HUES6 (cell line): ENCODE measurements at regions not wholly inside any gene's neighbourhood (a gene's known extent, or its start where the extent isn't known, plus 50 kb on each side); places are given as distances from the start of the nearest gene placed in this dataset.

Experiments
- H3K27ac ChIP-seq: 2 replicates; pipeline ENCODE4 v1.7.0; 2013; ENCODE audit warnings: low read depth, mild to moderate bottlenecking, low read length, inconsistent platforms
- H3K27me3 ChIP-seq: 2 replicates; pipeline ENCODE4 v1.6.1; 2013; ENCODE audit warnings: low read length; ENCODE audit not compliant: control insufficient read depth, insufficient read depth
- H3K36me3 ChIP-seq: 2 replicates; pipeline ENCODE4 v1.6.1; 2013; ENCODE audit warnings: low read length; ENCODE audit not compliant: control insufficient read depth, insufficient read depth
- H3K4me1 ChIP-seq: 2 replicates; pipeline ENCODE4 v1.6.1; 2013; ENCODE audit warnings: low read length; ENCODE audit not compliant: control insufficient read depth, insufficient read depth
- H3K4me3 ChIP-seq: 2 replicates; pipeline ENCODE4 v1.5.1; 2013; ENCODE audit warnings: low read depth, low read length
- H3K9ac ChIP-seq: one replicate; pipeline ENCODE4 v1.6.1; 2013; ENCODE audit warnings: mild to moderate bottlenecking, low read length
- H3K9me3 ChIP-seq: 2 replicates; pipeline ENCODE4 v1.6.1; 2013; ENCODE audit warnings: low read depth, low read length; ENCODE audit not compliant: control insufficient read depth, insufficient read depth

DNA sequence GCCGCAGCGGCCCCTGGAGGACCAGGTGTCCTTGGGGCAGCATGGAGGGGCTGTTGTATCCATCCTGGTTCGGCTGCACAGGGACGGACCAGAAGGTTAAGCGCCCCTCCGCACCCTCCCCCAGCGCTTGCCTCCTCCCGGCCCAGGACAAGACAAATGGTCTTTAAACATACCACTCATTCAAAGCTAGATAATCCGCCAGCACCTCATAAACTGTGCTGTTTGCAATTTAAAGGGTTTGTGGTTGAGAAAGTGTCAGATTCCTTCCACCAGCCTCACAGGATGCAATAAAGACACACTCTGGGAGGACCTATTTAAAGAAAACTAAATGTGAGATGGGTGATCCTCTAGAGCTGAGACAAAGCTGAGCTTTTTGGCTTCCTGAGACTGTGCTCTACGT, 426.2 kb upstream of the EEF2KMT start:
- no peaks in the 10 kb centered on the region for H3K9me3 ChIP-seq
- no peak overlapping the region for H3K9ac ChIP-seq
- H3K36me3 ChIP-seq: no peaks in the 10 kb centered on the region
- no peak overlapping the region for H3K4me3 ChIP-seq
- H3K27me3 ChIP-seq: peaks cover 7% of the 10 kb centered on the region; the same call in 1 of the 2 replicates
- H3K27ac ChIP-seq: no peak overlapping the region
- peaks cover 8% of the 10 kb centered on the region for H3K4me1 ChIP-seq

DNA sequence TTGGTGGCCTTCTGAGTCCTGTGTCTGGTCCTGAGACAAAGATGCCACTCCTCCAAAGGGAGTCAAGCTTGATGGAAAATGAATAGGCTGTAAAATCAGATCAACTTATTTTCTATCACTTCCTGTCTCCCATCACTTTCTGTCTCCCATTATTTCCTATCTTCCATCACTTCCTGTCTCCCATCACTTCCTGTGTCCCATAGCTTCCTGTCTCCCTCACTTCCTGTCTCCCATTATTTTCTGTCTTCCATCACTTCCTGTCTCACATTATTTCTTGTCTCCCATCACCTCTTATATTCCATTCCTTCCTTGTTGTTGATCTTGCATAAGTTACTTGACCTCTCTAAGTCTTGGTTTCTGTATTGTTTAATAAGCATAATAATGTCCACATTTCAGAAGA, 418.5 kb upstream of the EEF2KMT start:
- Histone ChIP-seq H3K27ac (no peak overlapping the region), H3K4me3 (no peak overlapping the region), H3K9me3 (peaks cover 6% of the 10 kb centered on the region), H3K27me3 (peaks cover 11% of the 10 kb centered on the region; the same call in 1 of the 2 replicates), H3K36me3 (no peaks in the 10 kb centered on the region), H3K4me1 (0 out of 2 replicates have a peak, but pooled peaks cover under 1% of the 10 kb centered on the region), H3K9ac (no peak overlapping the region)

DNA sequence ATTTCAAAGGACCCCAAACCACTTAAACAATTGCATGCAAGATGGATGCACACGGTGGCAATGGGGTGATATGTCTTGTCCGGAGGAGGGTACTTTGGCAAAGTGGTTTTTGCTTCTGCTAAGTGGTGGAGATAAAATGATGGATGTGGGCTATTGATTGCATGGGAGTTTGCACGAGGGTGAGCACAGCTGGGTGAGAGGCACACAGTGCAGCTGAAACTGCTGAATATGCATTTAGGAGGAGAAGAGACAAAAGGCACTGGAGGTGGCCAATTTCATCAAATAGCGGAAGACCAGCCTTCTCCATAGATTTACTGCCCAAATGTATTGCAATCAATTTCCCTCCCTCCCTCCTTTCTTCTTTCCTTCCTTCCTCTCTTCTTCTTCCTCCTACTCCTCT, 414.4 kb upstream of the EEF2KMT start:
- Histone ChIP-seq H3K4me1 (0 out of 2 replicates have a peak, but pooled peaks cover 6% of the 10 kb centered on the region), H3K36me3 (no peaks in the 10 kb centered on the region), H3K9ac (no peak overlapping the region)

DNA sequence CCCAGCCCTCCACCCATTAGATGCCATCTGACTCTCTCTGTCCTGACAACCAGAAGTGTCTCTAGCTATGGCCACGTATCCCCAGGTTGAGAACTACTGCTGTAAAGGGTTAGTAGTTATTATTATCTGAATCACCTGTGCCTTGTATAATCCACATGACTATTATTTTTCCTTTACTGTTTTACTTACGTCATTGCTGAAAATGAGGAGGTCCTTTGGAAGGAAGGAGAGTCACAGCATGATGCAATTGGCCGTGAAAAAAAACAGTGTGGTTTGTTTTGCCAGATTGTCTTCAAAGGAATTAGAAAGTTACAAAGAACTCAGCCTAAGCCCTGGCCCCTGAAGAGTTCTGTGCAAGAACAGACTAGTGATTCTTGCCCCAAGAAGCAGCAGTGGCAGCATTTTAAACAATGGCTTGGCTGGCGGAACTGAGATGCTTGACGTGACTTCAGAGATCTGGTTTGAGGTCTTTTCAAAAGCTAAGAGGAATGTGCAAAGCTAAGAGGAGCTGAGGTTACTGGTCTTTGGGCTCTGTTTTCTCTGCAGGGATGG, 413.3 kb upstream of the EEF2KMT start:
- Histone ChIP-seq H3K27me3 (peaks cover 9% of the 10 kb centered on the region), H3K27ac (no peak overlapping the region), H3K9me3 (peaks cover 2% of the 10 kb centered on the region), H3K9ac (no peak overlapping the region), H3K36me3 (no peaks in the 10 kb centered on the region), H3K4me3 (no peak overlapping the region), H3K4me1 (0 out of 2 replicates have a peak, but pooled peaks cover 6% of the 10 kb centered on the region)

More for the DNA sequence above, 414.4 kb upstream of the EEF2KMT start:
- no peak overlapping the region for H3K4me3 ChIP-seq
- H3K27ac ChIP-seq: no peak overlapping the region
- peaks cover 2% of the 10 kb centered on the region; the same call in 1 of the 2 replicates for H3K27me3 ChIP-seq
- H3K9me3 ChIP-seq: peaks cover 6% of the 10 kb centered on the region

DNA sequence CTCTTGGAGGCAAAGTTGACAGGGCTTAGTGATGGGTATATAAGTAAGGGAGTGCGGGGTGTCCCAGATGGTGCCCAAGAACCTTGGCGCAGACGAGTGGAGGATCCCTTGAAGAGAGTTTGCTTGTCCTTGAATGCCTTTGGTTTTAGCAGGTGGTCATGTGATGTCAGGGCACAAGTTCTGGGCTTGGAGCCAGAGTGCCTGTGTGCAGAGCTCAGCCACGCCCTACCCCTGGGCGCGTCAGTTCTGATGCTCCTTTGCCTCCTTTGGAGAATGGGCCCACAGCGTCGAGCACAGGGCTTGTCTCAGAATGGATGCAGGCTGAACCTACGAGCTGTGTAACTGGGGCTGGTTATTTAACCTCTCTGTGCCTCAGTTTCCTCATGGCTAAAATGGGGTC, 412.2 kb upstream of the EEF2KMT start:
- Histone ChIP-seq H3K4me1 (peaks cover 8% of the 10 kb centered on the region; the same call in 1 of the 2 replicates), H3K36me3 (no peaks in the 10 kb centered on the region), H3K9ac (no peak overlapping the region), H3K27me3 (peaks cover 9% of the 10 kb centered on the region), H3K9me3 (no peaks in the 10 kb centered on the region), H3K27ac (no peak overlapping the region), H3K4me3 (no peak overlapping the region)

DNA sequence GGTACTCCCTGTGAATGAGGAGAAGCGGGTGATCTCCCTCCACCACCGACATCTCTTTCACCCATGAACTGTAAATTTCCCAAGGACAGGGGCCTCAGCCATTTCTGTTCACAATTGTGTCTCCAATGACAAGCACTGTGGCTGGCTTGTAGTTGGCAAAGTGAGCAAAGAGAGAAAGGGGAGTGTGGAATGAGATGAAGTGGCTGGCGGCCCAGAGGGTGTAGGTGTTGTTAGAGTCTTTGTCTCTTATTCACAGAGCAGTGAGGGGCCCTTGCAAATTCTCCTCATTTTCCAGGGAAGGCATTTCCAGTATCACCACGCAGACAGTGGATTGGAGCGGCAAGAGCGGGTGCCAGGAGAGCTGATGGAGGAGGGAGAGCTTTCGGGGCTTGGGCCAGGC, 411.7 kb upstream of the EEF2KMT start:
- peaks cover 13% of the 10 kb centered on the region; the same call in 1 of the 2 replicates for H3K4me1 ChIP-seq
- H3K4me3 ChIP-seq: no peak overlapping the region
- H3K27me3 ChIP-seq: peaks cover 7% of the 10 kb centered on the region
- no peaks in the 10 kb centered on the region for H3K9me3 ChIP-seq
- H3K36me3 ChIP-seq: no peaks in the 10 kb centered on the region
- no peak overlapping the region for H3K9ac ChIP-seq
- H3K27ac ChIP-seq: no peak overlapping the region

DNA sequence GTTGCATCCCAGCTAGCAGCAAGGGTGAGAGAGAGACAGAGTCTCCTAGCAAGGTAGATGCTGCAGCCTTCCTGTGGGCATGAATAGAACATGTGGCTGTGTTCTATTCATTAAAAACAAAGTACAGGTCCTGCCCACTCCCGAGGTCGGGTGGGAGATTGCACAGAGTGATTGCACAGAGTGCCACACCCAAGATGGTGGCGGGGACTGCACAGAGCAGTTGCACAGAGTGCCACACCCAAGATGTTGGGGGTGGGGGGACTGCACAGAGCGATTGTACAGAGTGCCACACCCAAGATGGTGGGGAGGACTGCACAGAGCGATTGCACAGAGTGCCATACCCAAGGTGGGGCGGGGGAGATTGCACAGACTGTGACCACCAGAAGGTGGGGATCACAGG, 410.8 kb upstream of the EEF2KMT start:
- H3K27me3 ChIP-seq: peaks cover 6% of the 10 kb centered on the region
- H3K4me3 ChIP-seq: no peak overlapping the region
- no peak overlapping the region for H3K27ac ChIP-seq
- H3K36me3 ChIP-seq: no peaks in the 10 kb centered on the region
- H3K9ac ChIP-seq: no peak overlapping the region
- no peaks in the 10 kb centered on the region for H3K9me3 ChIP-seq
- peaks cover 13% of the 10 kb centered on the region; the same call in 1 of the 2 replicates for H3K4me1 ChIP-seq

DNA sequence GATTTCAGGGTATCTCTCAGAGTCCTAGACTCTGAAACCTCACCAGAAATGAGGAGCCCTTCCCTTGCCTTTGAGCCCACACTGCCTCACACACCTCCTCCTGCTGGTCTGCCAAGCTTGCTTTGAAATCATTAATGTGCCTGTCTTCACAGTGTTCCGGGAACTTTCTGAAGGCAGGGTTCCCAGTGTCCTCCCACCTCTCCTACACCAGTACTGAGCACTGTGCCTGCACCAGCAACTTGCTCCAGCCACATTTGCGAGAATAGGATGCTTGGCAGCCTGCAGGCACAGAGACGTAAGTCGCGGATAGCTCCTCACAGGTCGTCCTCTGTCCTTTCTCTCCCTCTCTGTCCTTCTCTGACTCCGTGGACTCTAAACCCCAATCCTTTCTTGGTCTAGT, 408.4 kb upstream of the EEF2KMT start:
- Histone ChIP-seq H3K9ac (no peak overlapping the region), H3K36me3 (no peaks in the 10 kb centered on the region), H3K27ac (no peak overlapping the region), H3K4me1 (peaks cover 11% of the 10 kb centered on the region; the same call in 1 of the 2 replicates), H3K27me3 (peaks cover 6% of the 10 kb centered on the region), H3K4me3 (no peak overlapping the region), H3K9me3 (no peaks in the 10 kb centered on the region)

DNA sequence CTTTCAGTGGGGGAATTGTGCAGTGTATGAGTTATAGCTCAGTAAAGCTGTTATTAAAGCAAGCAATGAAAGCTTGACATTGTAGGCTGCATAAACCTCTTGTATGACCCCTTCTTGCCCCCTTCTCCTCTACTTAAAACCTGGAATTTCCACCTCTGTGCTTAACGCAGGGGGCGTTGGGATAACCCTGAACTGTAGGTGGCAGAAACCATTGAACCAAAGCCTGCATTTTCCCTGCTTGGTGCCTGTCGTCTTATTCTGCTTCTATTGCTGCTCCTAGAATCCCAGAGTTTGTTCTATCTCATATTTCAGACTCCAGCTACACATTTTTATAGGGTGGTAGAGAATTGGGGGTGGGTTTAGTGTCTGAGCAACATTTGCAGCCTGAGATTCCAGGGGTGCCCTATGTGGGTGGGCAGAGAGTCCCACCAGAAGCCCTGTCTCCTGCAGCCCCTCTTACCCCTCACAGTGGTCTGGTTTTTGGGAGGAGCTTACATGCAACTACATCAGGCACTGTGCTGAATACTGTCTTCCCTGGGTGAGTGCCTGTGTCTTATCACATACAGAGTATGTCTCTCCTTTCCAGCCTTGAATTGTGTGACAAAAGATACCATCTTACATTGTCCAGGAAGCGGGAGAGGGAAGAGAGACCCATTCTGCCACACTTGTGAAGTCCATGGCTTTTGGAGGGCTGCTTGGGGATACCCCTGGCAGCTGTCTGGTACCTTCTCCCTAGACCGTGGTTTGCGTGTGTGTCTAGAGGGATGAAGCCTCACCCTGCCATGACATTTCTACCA, 407.7 kb upstream of the EEF2KMT start:
- no peak overlapping the region for H3K27ac ChIP-seq
- H3K27me3 ChIP-seq: peaks cover 6% of the 10 kb centered on the region
- no peak overlapping the region for H3K4me3 ChIP-seq
- no peaks in the 10 kb centered on the region for H3K36me3 ChIP-seq
- H3K9ac ChIP-seq: no peak overlapping the region
- no peaks in the 10 kb centered on the region for H3K9me3 ChIP-seq
- peaks cover 7% of the 10 kb centered on the region; the same call in 1 of the 2 replicates for H3K4me1 ChIP-seq

DNA sequence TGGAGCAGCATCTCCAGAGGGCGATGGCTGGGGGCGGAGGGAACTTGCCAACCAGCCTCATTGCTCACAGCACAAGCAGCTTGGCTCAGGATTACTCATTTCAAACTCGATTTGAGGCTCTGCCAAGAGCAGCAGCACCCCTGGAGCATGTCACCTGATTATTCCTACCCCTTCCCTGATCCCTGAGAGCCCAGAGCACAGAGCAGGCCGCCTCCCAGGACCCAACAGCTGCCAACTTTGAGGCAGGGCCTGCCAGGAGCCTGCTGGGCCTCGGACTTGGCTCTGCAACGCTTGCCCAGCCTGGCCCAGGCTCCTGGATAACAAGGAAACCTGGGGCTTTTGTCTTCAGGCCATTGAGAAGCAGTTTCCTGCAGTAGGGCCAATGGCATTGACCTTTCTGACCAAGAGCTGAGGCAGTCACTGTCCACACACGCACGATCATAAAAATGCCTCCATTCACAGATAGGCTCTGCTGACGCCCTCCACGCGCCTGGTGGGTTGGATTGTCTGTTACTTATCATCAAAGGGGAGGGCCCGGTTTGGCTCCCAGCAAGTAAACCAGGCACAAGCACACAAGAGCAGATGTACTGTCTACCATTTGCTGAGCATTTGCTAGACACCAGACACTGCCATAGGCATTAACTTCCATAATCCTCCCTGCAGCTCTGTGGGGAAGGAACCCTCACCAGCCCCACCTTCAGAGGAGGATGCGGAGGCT, 406.6 kb upstream of the EEF2KMT start:
- Histone ChIP-seq H3K4me3 (no peak overlapping the region), H3K4me1 (peaks cover 7% of the 10 kb centered on the region; the same call in 1 of the 2 replicates), H3K27ac (no peak overlapping the region; the same call in 1 of the 2 replicates), H3K9ac (no peak overlapping the region), H3K9me3 (peaks cover 3% of the 10 kb centered on the region; the same call in 1 of the 2 replicates), H3K27me3 (peaks cover 6% of the 10 kb centered on the region), H3K36me3 (no peaks in the 10 kb centered on the region)
